ENCODE measurements at regions not wholly inside any gene's neighbourhood (a gene's known extent, or its start where the extent isn't known, plus 50 kb on each side); places are given as distances from the start of the nearest gene placed in this dataset.
"Not testable (repeated sequence)": the region's sequence is repeated elsewhere in the genome, so short reads cannot be mapped to it uniquely, and the experiment has no call there.

GRCh38 chr3:103927896-103928295 lies 1438.8 kb upstream of the ALCAM start:
- DNase-seq = no peak

GRCh38 chr3:103937094-103937493 lies 1429.6 kb upstream of the ALCAM start:
- DNase-seq = no peak

GRCh38 chr3:103947062-103947461 lies 1419.6 kb upstream of the ALCAM start:
- no peak for DNase-seq

GRCh38 chr3:103949693-103950092 lies 1417.0 kb upstream of the ALCAM start:
- no peak for DNase-seq

- DNase-seq = no peak
Measured at GRCh38 chr3:103950676-103951075, 1416.0 kb upstream of the ALCAM start.

GRCh38 chr3:103953796-103954195 lies 1412.9 kb upstream of the ALCAM start:
- DNase-seq = no peak

- DNase-seq = no peak
Measured at GRCh38 chr3:103960819-103961218, 1405.9 kb upstream of the ALCAM start.

- DNase-seq = no peak
Measured at GRCh38 chr3:103963599-103963998, 1403.1 kb upstream of the ALCAM start.

GRCh38 chr3:103965764-103966163 lies 1400.9 kb upstream of the ALCAM start:
- no peak for DNase-seq

- DNase-seq = no peak
Measured at GRCh38 chr3:103966749-103967148, 1400.0 kb upstream of the ALCAM start.

- no peak for DNase-seq
Measured at GRCh38 chr3:103968131-103968530, 1398.6 kb upstream of the ALCAM start.

- DNase-seq = no peak
Measured at GRCh38 chr3:103968751-103969150, 1398.0 kb upstream of the ALCAM start.

GRCh38 chr3:103976931-103977339 lies 1389.8 kb upstream of the ALCAM start:
- no peak for DNase-seq

GRCh38 chr3:103977417-103977816 lies 1389.3 kb upstream of the ALCAM start:
- no peak for DNase-seq

- no peak for DNase-seq
Measured at GRCh38 chr3:103991461-103992115, 1375.1 kb upstream of the ALCAM start.

- DNase-seq = no peak
Measured at GRCh38 chr3:103992469-103992868, 1374.2 kb upstream of the ALCAM start.

- no peak for DNase-seq
Measured at GRCh38 chr3:104004956-104005355, 1361.8 kb upstream of the ALCAM start.

GRCh38 chr3:104005815-104006214 lies 1360.9 kb upstream of the ALCAM start:
- DNase-seq = no peak

GRCh38 chr3:104018541-104018940 lies 1348.2 kb upstream of the ALCAM start:
- no peak for DNase-seq

- DNase-seq = no peak
Measured at GRCh38 chr3:104031598-104031997, 1335.1 kb upstream of the ALCAM start.

GRCh38 chr3:104032283-104032682 lies 1334.4 kb upstream of the ALCAM start:
- DNase-seq = no peak

- DNase-seq = no peak
Measured at GRCh38 chr3:104040896-104041295, 1325.8 kb upstream of the ALCAM start.

- DNase-seq = not testable (repeated sequence)
Measured at GRCh38 chr3:104043001-104043543, 1323.6 kb upstream of the ALCAM start.

GRCh38 chr3:104044002-104044401 lies 1322.7 kb upstream of the ALCAM start:
- no peak for DNase-seq

GRCh38 chr3:104066658-104067057 lies 1300.1 kb upstream of the ALCAM start:
- DNase-seq = no peak
